ENCODE measurements at regions not wholly inside any gene's neighbourhood (a gene's known extent, or its start where the extent isn't known, plus 50 kb on each side); places are given as distances from the start of the nearest gene placed in this dataset.

GRCh38 chr2:16115881-16116830, 175.8 kb downstream of the MYCN start:
- H3K36me3 ChIP-seq = no peaks in the 10 kb centered on the region

DNA sequence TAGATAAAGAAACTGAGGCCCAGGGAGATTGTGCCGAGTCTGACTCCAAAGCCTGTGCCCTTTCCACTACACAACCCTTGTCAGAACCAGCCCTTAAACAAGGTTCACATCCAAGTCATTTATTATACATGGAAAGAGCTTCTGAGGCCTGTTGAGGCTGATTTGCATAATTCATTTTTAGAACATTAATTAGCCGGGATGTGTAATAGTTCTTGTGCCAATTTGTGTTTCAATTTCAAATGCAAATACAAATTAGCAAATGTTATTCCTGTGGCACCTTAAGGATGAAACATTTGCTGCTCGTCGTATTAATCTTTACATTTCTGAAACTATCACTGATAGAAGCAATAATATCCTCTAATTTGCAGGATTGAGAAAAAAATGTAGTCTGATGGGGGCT, 174.9 kb downstream of the MYCN start:
- no peak for DNase-seq
- Histone ChIP-seq H3K36me3 (no peaks in the 10 kb centered on the region), H3K4me1 (no peaks in the 10 kb centered on the region), H3K9me3 (replicated peaks) (no peaks in the 10 kb centered on the region), H3K27ac (replicated peaks) (no peak overlapping the region), H3K4me3 (no peak overlapping the region), H3K27me3 (ENCODE audit: low read depth) (peaks cover 6% of the 10 kb centered on the region)
- intact Hi-C loops (cut with micrococcal nuclease) = no loop called here
- no peak for TF ChIP-seq CTCF (IDR thresholded peaks at IDR 0.05; ENCODE audit: borderline replicate concordance)

More at GRCh38 chr2:16115881-16116830, 175.8 kb downstream of the MYCN start:
- H3K27me3 ChIP-seq (ENCODE audit: low read depth) = peaks cover 6% of the 10 kb centered on the region
- H3K27ac ChIP-seq (replicated peaks) = no peak overlapping the region
- H3K4me1 ChIP-seq = no peaks in the 10 kb centered on the region
- H3K4me3 ChIP-seq = no peak overlapping the region
- TF ChIP-seq CTCF (IDR thresholded peaks at IDR 0.05; ENCODE audit: borderline replicate concordance) = no peak
- DNase-seq = no peak
- H3K9me3 ChIP-seq (replicated peaks) = no peaks in the 10 kb centered on the region
- intact Hi-C loops (cut with micrococcal nuclease) = no loop called here

DNA sequence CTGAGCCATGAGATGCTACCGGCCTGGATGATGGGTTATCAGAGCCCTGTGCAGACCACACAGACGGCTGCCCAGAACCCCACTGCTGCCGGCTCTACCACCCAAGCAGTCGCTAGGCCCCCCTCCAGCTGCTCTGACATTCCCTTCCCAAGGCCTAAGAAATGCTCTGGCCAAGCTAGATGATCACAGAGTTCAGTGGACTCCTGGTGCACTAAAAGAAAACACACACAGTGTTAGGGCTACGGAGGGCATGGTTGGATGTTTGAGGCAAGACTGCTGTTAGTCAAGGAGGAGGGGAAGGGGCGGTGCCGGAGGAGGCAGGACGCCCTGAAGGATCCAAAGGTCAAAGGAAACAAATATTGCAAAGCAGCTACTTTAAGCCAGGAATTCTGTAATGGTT, 174.5 kb downstream of the MYCN start:
- H3K9me3 ChIP-seq (replicated peaks) = no peaks in the 10 kb centered on the region
- no peak for DNase-seq
- H3K36me3 ChIP-seq = no peaks in the 10 kb centered on the region
- no peak overlapping the region for H3K4me3 ChIP-seq
- intact Hi-C loops (cut with micrococcal nuclease) = no loop called here
- peaks cover 10% of the 10 kb centered on the region for H3K27me3 ChIP-seq (ENCODE audit: low read depth)
- no peak overlapping the region for H3K27ac ChIP-seq (replicated peaks)
- H3K4me1 ChIP-seq = no peaks in the 10 kb centered on the region
- TF ChIP-seq CTCF (IDR thresholded peaks at IDR 0.05; ENCODE audit: borderline replicate concordance) = no peak

- intact Hi-C loops (cut with micrococcal nuclease) = no loop called here
- no peak overlapping the region for H3K27ac ChIP-seq (replicated peaks)
- DNase-seq = no peak
- TF ChIP-seq CTCF (IDR thresholded peaks at IDR 0.05; ENCODE audit: borderline replicate concordance) = no peak
- peaks cover 17% of the 10 kb centered on the region for H3K27me3 ChIP-seq (ENCODE audit: low read depth)
- H3K9me3 ChIP-seq (replicated peaks) = no peaks in the 10 kb centered on the region
- no peak overlapping the region for H3K4me3 ChIP-seq
- H3K4me1 ChIP-seq = no peaks in the 10 kb centered on the region
- no peaks in the 10 kb centered on the region for H3K36me3 ChIP-seq
Observed at GRCh38 chr2:16114070-16114469, 173.7 kb downstream of the MYCN start.

GRCh38 chr2:16113568-16113967, 173.2 kb downstream of the MYCN start:
- Histone ChIP-seq H3K9me3 (replicated peaks) (no peaks in the 10 kb centered on the region), H3K36me3 (no peaks in the 10 kb centered on the region), H3K4me3 (no peak overlapping the region), H3K27ac (replicated peaks) (no peak overlapping the region), H3K4me1 (no peaks in the 10 kb centered on the region), H3K27me3 (ENCODE audit: low read depth) (peaks cover 20% of the 10 kb centered on the region)
- intact Hi-C loops (cut with micrococcal nuclease) = no loop called here
- DNase-seq = no peak
- no peak for TF ChIP-seq CTCF (IDR thresholded peaks at IDR 0.05; ENCODE audit: borderline replicate concordance)

Measured in left ventricle myocardium inferior (tissue), 1 donor.